AG04449 (cell line): ENCODE measurements at regions not wholly inside any gene's neighbourhood (a gene's known extent, or its start where the extent isn't known, plus 50 kb on each side); places are given as distances from the start of the nearest gene placed in this dataset.
"Not testable (repeated sequence)": the region's sequence is repeated elsewhere in the genome, so short reads cannot be mapped to it uniquely, and the experiment has no call there.

Source experiments
- CTCF ChIA-PET: fragments of 350-600 bp; formaldehyde crosslinking; extraction: SDS; loops from one replicate; lab custom pipeline; 2021; ENCODE audit warnings: antibody characterized with exemption; lab: Yijun Ruan, JAX
- POLR2A ChIA-PET: fragments of 400-600, 350-600 bp; formaldehyde crosslinking; extraction: SDS; loops from one replicate; lab custom pipeline; 2020; ENCODE audit warnings: antibody characterized with exemption, inconsistent platforms; lab: Yijun Ruan, JAX
- DNase-seq: peaks from one replicate; pipeline ENCODE4 v3.0.0-alpha.2; 2010; ENCODE audit warnings: low read depth, low spot score
- H3K4me3 ChIP-seq: 2 replicates; pipeline ENCODE4 v1.5.1; 2011; ENCODE audit warnings: low read depth, mild to moderate bottlenecking, control low read depth, low read length
- CTCF ChIP-seq: IDR thresholded peaks from one replicate; pipeline ENCODE4 v1.5.1; 2011; ENCODE audit warnings: mild to moderate bottlenecking, moderate library complexity, low read length, control low read depth, inconsistent platforms; ENCODE audit not compliant: insufficient read depth; ENCODE audit errors: missing control alignments

GRCh38 chr6:76942203-76942966, 520.9 kb downstream of the HTR1B start:
- TF ChIP-seq CTCF = no peak
- H3K4me3 ChIP-seq = no peak overlapping the region
- ChIA-PET CTCF (no interaction called here), POLR2A (no interaction called here)
- no peak for DNase-seq

- POLR2A ChIA-PET = no interaction called here
- TF ChIP-seq CTCF = no peak
- no peak for DNase-seq
- CTCF ChIA-PET = no interaction called here
- H3K4me3 ChIP-seq = no peak overlapping the region
These were observed 523.1 kb downstream of the HTR1B start for GRCh38 chr6:76940191-76940590.

- H3K4me3 ChIP-seq = no peak overlapping the region
- CTCF ChIA-PET = no interaction called here
- no peak for TF ChIP-seq CTCF
- POLR2A ChIA-PET = no interaction called here
- DNase-seq = no peak
These were observed 548.6 kb downstream of the HTR1B start for GRCh38 chr6:76914737-76915136.

- DNase-seq, POLR2A ChIA-PET, CTCF ChIA-PET, H3K4me3 ChIP-seq: not testable (repeated sequence)
These were observed 557.8 kb downstream of the HTR1B start for GRCh38 chr6:76905541-76905940.

DNA sequence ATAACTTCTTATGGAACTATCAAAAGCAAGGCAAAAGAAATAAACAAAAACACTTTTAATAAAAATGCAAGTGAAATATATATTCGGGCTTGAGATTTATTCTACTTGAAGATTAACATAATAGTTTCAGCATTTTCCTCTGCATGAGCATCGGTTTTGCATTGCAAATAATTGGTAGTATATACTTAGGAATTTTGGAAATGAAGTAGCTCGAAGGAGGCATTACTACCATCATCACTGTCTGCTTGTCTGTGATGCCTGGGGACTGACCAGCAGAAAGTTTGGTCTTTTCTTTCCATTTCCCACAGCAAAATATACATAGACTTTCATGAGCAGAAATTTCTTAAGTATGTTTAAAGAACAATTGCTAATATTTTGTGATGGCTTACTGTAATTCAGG, 570.7 kb downstream of the HTR1B start:
- no peak overlapping the region for H3K4me3 ChIP-seq
- CTCF ChIA-PET = no interaction called here
- TF ChIP-seq CTCF = no peak
- POLR2A ChIA-PET = no interaction called here
- DNase-seq = no peak

GRCh38 chr6:76888351-76888750, 574.9 kb downstream of the HTR1B start:
- no peak overlapping the region for H3K4me3 ChIP-seq
- POLR2A ChIA-PET = no interaction called here
- no peak for TF ChIP-seq CTCF
- DNase-seq = no peak
- CTCF ChIA-PET = no interaction called here

- DNase-seq = no peak
These were observed 576.4 kb downstream of the HTR1B start for GRCh38 chr6:76886900-76887299.

More at GRCh38 chr6:76886900-76887299, 576.4 kb downstream of the HTR1B start:
- TF ChIP-seq CTCF = no peak
- POLR2A ChIA-PET = no interaction called here
- no peak overlapping the region for H3K4me3 ChIP-seq
- CTCF ChIA-PET = no interaction called here
